Smooth muscle cell (in vitro differentiated cells): ENCODE measurements at regions not wholly inside any gene's neighbourhood (a gene's known extent, or its start where the extent isn't known, plus 50 kb on each side); places are given as distances from the start of the nearest gene placed in this dataset.

Source experiments
- DNase-seq: peaks from one replicate; lab custom pipeline; 2025; ENCODE audit not compliant: unreplicated experiment; lab: John Stamatoyannopoulos, UW
- H2AFZ ChIP-seq: fragments of 200-600 bp; sonication (generic); 2 replicates; pipeline ENCODE4 v1.6.0; 2016; ENCODE audit warnings: antibody characterized with exemption, low read depth, mild to moderate bottlenecking
- H3F3A ChIP-seq: fragments of 200-600 bp; sonication (generic); 2 replicates; pipeline ENCODE4 v1.6.0; 2017; ENCODE audit warnings: antibody characterized with exemption, low read depth
- H3K27ac ChIP-seq: fragments of 200-600 bp; sonication (generic); 2 replicates; pipeline ENCODE4 v1.5.1; 2016; ENCODE audit warnings: low read depth, mild to moderate bottlenecking
- H3K27me3 ChIP-seq: fragments of 200-600 bp; sonication (generic); 2 replicates; pipeline ENCODE4 v1.6.1; 2016; ENCODE audit warnings: low read depth, mild to moderate bottlenecking
- H3K36me3 ChIP-seq: fragments of 200-600 bp; sonication (generic); 2 replicates; pipeline ENCODE4 v1.5.1; 2016; ENCODE audit warnings: low read depth
- H3K4me1 ChIP-seq: fragments of 200-600 bp; sonication (generic); 2 replicates; pipeline ENCODE4 v1.5.1; 2016; ENCODE audit warnings: low read depth
- H3K4me2 ChIP-seq: fragments of 200-600 bp; sonication (generic); 2 replicates; pipeline ENCODE4 v1.6.0; 2016; ENCODE audit warnings: mild to moderate bottlenecking
- H3K4me3 ChIP-seq: fragments of 200-600 bp; sonication (generic); 2 replicates; pipeline ENCODE4 v1.5.1; 2016; ENCODE audit warnings: mild to moderate bottlenecking
- H3K79me2 ChIP-seq: fragments of 200-600 bp; sonication (generic); 2 replicates; pipeline ENCODE4 v1.6.0; 2016; ENCODE audit warnings: low read depth, mild to moderate bottlenecking
- H3K9ac ChIP-seq: fragments of 200-600 bp; sonication (generic); 2 replicates; pipeline ENCODE4 v1.6.0; 2016; ENCODE audit warnings: low read depth
- H3K9me3 ChIP-seq: fragments of 200-600 bp; sonication (generic); replicated peaks from 2 replicates; pipeline ENCODE4 v1.5.1; 2016; ENCODE audit warnings: low read depth
- H4K20me1 ChIP-seq: fragments of 200-600 bp; sonication (generic); 2 replicates; pipeline ENCODE4 v1.6.0; 2016; ENCODE audit warnings: low read depth
- WGBS: methylation state at CpG from one replicate; pipeline ENCODE4 v1.1.7; 2016; ENCODE audit warnings: low lambda C conversion rate; 5-methylcytosine and 5-hydroxymethylcytosine counted together
- TF ChIP-seq, protein P1 (sequence below): fragments of 200-600 bp; sonication (generic); IDR thresholded peaks from 2 replicates; pipeline ENCODE4 v1.5.1; 2017; ENCODE audit warnings: borderline replicate concordance, mild to moderate bottlenecking, antibody characterized with exemption; ENCODE audit not compliant: insufficient read depth, poor library complexity, severe bottlenecking

DNA sequence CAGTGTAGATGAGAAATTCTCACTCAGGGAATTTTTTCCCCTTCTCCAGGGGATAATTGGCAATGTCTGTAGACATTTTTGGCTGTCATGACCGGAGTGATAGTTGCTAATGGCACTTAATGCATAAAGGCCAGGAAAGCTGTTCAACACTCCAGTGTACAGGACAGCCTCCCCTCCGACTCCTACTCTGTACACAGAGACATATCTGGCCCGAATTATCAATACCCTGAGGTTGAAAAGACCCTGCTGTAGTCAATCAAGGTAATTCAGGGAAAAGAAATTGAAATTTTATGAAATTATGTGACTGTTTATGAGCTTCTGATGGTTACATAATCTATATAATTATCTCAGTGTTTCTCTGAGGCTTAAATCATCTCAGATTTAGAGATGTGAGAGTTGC lies 720.7 kb downstream of the OLFM4 start:
- 81% methylated on average over 3 of the region's 3 CpGs for WGBS
- no peak overlapping the region for H3K4me2 ChIP-seq
- H3K9ac ChIP-seq: no peak overlapping the region
- no peak overlapping the region for H3K27ac ChIP-seq
- H4K20me1 ChIP-seq: no peaks in the 10 kb centered on the region
- DNase-seq: no peak
- no peaks in the 10 kb centered on the region for H3K36me3 ChIP-seq
- H3K27me3 ChIP-seq: no peaks in the 10 kb centered on the region
- no peak overlapping the region for H3K4me3 ChIP-seq
- no peaks in the 10 kb centered on the region for H3K9me3 ChIP-seq
- H3K79me2 ChIP-seq: no peaks in the 10 kb centered on the region
- no peaks in the 10 kb centered on the region for H3K4me1 ChIP-seq
- TF ChIP-seq, protein P1, sequence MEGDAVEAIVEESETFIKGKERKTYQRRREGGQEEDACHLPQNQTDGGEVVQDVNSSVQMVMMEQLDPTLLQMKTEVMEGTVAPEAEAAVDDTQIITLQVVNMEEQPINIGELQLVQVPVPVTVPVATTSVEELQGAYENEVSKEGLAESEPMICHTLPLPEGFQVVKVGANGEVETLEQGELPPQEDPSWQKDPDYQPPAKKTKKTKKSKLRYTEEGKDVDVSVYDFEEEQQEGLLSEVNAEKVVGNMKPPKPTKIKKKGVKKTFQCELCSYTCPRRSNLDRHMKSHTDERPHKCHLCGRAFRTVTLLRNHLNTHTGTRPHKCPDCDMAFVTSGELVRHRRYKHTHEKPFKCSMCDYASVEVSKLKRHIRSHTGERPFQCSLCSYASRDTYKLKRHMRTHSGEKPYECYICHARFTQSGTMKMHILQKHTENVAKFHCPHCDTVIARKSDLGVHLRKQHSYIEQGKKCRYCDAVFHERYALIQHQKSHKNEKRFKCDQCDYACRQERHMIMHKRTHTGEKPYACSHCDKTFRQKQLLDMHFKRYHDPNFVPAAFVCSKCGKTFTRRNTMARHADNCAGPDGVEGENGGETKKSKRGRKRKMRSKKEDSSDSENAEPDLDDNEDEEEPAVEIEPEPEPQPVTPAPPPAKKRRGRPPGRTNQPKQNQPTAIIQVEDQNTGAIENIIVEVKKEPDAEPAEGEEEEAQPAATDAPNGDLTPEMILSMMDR: no peak
- no peaks in the 10 kb centered on the region for H3F3A ChIP-seq
- no peak overlapping the region for H2AFZ ChIP-seq

- no peak for DNase-seq
- no peak overlapping the region for H3K4me2 ChIP-seq
- no peak overlapping the region for H3K4me3 ChIP-seq
- no peaks in the 10 kb centered on the region for H3K4me1 ChIP-seq
- no peaks in the 10 kb centered on the region for H3F3A ChIP-seq
- H3K27ac ChIP-seq: no peak overlapping the region
- TF ChIP-seq, protein P1: no peak
- H3K9me3 ChIP-seq: no peaks in the 10 kb centered on the region
- no peaks in the 10 kb centered on the region for H3K79me2 ChIP-seq
- H3K36me3 ChIP-seq: no peaks in the 10 kb centered on the region
- peak overlapping the region; percentile 29 for H2AFZ ChIP-seq
- 44% methylated on average over 2 of the region's 2 CpGs for WGBS
- no peak overlapping the region for H3K9ac ChIP-seq
- H4K20me1 ChIP-seq: no peaks in the 10 kb centered on the region
- H3K27me3 ChIP-seq: no peaks in the 10 kb centered on the region
These were observed 730.4 kb downstream of the OLFM4 start for GRCh38 chr13:53759016-53759415.

DNA sequence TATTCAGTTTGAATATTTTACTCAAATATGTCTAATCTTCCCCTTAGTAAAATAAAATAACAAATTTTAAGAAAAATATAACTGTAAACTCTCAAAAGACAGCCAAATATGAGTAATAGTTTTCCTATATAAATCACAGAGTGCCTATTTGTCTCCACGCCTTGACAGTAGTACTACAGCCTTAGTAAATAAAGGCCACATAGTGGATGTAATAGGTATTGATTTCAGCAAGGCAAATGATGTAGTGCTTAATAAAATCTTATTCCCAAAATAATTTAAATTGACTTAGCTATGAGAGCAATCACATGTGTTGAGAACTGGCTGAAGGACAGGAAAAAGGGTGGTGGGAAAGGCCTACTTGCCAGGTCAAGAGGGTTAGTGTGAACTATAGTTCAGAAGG lies 747.2 kb downstream of the OLFM4 start:
- no peak overlapping the region for H3K27ac ChIP-seq
- H3K4me2 ChIP-seq: no peak overlapping the region
- no peaks in the 10 kb centered on the region for H3K4me1 ChIP-seq
- no peaks in the 10 kb centered on the region for H3K9me3 ChIP-seq
- H3F3A ChIP-seq: no peaks in the 10 kb centered on the region
- TF ChIP-seq, protein P1: no peak
- no peak overlapping the region for H2AFZ ChIP-seq
- H3K9ac ChIP-seq: no peak overlapping the region
- no peak for DNase-seq
- WGBS: 89% methylated on average over 1 of the region's 1 CpG
- H3K27me3 ChIP-seq: no peaks in the 10 kb centered on the region
- no peaks in the 10 kb centered on the region for H3K79me2 ChIP-seq
- H4K20me1 ChIP-seq: no peaks in the 10 kb centered on the region
- no peak overlapping the region for H3K4me3 ChIP-seq
- no peaks in the 10 kb centered on the region for H3K36me3 ChIP-seq

DNA sequence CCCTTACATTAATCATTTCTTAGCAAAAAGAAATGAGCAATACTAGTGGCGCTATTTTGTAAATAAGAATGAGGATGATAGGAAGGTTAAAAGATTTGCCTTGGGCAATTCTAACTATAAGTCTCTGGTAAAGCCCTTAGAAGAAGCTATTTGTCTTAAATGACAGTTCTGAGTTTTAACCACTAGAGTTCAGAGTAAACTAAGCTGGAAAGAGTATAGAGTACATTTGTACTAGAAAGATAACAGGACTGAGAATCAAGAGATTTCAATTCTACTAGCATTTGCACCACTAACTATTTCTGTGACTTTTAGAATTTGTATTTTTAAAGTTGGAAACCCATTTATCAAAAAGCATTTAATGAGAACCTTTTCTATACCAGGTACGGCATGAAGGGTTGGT lies 750.3 kb downstream of the OLFM4 start:
- H3K4me2 ChIP-seq: no peak overlapping the region
- H3K9ac ChIP-seq: no peak overlapping the region
- no peak overlapping the region for H2AFZ ChIP-seq
- TF ChIP-seq, protein P1: no peak
- H4K20me1 ChIP-seq: no peaks in the 10 kb centered on the region
- H3K27me3 ChIP-seq: no peaks in the 10 kb centered on the region
- no peaks in the 10 kb centered on the region for H3K9me3 ChIP-seq
- H3F3A ChIP-seq: no peaks in the 10 kb centered on the region
- H3K36me3 ChIP-seq: no peaks in the 10 kb centered on the region
- no peak overlapping the region for H3K4me3 ChIP-seq
- no peak overlapping the region for H3K27ac ChIP-seq
- no peak for DNase-seq
- no peaks in the 10 kb centered on the region for H3K79me2 ChIP-seq
- no peaks in the 10 kb centered on the region for H3K4me1 ChIP-seq
- 76% methylated on average over 2 of the region's 2 CpGs for WGBS
